ENCODE measurements at regions not wholly inside any gene's neighbourhood (a gene's known extent, or its start where the extent isn't known, plus 50 kb on each side); places are given as distances from the start of the nearest gene placed in this dataset.

- no peak for TF ChIP-seq POLR2A (IDR thresholded peaks at IDR 0.05; ENCODE audit: borderline replicate concordance, extremely low read depth, insufficient read depth, insufficient read length)
- TF ChIP-seq CTCF (IDR thresholded peaks at IDR 0.05 in 2 of 3, conservative IDR thresholded peaks at IDR 0.05 in 1 of 3; ENCODE audit: borderline replicate concordance in 1 of 3, insufficient read depth in 1 of 3, low read depth in 2 of 3, low read length in 2 of 3), result no peak
- no peak for TF ChIP-seq MAX (IDR thresholded peaks at IDR 0.05)
Observed at GRCh38 chr2:76572981-76573380, 862.3 kb upstream of the GCFC2 start.
